Panc1 (cell line): ENCODE measurements at regions not wholly inside any gene's neighbourhood (a gene's known extent, or its start where the extent isn't known, plus 50 kb on each side); places are given as distances from the start of the nearest gene placed in this dataset.

Experiments
- POLR2AphosphoS5 ChIP-seq: IDR thresholded peaks from 2 replicates; pipeline ENCODE4 v1.6.1; 2012; ENCODE audit warnings: mild to moderate bottlenecking, low read depth, low read length, moderate library complexity
- TF ChIP-seq, protein P1 (sequence below): fragments of 450-650 bp; IDR thresholded peaks from 2 replicates; pipeline ENCODE4 v1.5.1; 2017; ENCODE audit warnings: mild to moderate bottlenecking
- TF ChIP-seq, protein P2 (sequence below), 2 experiments: IDR thresholded peaks; 2 replicates each; pipeline ENCODE4 v1.6.1; 2011 to 2012; ENCODE audit warnings: low read depth in 2 of 2, control low read depth in 1 of 2, low read length in 1 of 2, mild to moderate bottlenecking in 1 of 2, moderate library complexity in 1 of 2; ENCODE audit not compliant: insufficient read depth in 1 of 2

DNA sequence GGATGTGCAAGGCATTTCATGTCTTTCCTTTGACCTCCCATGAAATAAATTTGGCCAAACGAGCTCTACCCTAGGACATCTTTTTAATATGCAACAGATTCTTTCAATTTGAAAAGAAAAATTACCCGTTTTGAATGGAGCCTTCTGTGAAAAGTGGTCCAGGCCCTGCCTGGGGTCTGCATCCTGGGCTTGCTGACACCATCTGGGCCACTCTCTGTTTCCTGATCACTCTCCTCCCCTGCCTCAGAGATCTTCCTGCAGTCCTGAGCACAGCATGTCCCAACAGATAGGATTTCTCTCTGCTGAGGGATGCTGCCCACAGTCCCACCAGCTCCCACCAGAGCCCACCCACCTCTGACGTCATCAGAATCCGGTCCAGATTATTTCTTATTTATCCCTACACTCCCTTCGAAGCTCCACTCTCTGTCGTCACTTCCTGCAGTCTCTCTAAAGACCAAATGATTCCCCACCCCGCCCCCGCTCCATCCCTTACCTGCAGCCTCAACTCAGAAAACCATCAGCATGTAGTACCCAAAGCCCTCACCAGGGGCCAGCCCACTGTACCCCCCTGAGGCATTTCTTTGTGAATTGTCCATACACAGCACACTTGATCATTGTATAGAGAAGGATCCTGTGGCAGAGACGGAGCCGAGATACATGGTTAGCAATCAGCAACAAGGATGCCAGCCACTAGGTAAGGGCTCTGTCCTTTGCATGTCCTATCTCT is 192.1 kb upstream of the MGMT start:
- TF ChIP-seq, protein P1, sequence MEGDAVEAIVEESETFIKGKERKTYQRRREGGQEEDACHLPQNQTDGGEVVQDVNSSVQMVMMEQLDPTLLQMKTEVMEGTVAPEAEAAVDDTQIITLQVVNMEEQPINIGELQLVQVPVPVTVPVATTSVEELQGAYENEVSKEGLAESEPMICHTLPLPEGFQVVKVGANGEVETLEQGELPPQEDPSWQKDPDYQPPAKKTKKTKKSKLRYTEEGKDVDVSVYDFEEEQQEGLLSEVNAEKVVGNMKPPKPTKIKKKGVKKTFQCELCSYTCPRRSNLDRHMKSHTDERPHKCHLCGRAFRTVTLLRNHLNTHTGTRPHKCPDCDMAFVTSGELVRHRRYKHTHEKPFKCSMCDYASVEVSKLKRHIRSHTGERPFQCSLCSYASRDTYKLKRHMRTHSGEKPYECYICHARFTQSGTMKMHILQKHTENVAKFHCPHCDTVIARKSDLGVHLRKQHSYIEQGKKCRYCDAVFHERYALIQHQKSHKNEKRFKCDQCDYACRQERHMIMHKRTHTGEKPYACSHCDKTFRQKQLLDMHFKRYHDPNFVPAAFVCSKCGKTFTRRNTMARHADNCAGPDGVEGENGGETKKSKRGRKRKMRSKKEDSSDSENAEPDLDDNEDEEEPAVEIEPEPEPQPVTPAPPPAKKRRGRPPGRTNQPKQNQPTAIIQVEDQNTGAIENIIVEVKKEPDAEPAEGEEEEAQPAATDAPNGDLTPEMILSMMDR, result 0 out of 2 replicates have a peak, but pooled peaks have one; percentile 15
- TF ChIP-seq, protein P2, sequence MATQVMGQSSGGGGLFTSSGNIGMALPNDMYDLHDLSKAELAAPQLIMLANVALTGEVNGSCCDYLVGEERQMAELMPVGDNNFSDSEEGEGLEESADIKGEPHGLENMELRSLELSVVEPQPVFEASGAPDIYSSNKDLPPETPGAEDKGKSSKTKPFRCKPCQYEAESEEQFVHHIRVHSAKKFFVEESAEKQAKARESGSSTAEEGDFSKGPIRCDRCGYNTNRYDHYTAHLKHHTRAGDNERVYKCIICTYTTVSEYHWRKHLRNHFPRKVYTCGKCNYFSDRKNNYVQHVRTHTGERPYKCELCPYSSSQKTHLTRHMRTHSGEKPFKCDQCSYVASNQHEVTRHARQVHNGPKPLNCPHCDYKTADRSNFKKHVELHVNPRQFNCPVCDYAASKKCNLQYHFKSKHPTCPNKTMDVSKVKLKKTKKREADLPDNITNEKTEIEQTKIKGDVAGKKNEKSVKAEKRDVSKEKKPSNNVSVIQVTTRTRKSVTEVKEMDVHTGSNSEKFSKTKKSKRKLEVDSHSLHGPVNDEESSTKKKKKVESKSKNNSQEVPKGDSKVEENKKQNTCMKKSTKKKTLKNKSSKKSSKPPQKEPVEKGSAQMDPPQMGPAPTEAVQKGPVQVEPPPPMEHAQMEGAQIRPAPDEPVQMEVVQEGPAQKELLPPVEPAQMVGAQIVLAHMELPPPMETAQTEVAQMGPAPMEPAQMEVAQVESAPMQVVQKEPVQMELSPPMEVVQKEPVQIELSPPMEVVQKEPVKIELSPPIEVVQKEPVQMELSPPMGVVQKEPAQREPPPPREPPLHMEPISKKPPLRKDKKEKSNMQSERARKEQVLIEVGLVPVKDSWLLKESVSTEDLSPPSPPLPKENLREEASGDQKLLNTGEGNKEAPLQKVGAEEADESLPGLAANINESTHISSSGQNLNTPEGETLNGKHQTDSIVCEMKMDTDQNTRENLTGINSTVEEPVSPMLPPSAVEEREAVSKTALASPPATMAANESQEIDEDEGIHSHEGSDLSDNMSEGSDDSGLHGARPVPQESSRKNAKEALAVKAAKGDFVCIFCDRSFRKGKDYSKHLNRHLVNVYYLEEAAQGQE (IDR thresholded peaks at IDR 0.05; ENCODE audit: insufficient read depth in 1 of 2, low read depth in 2 of 2, low read length in 1 of 2), result no peak
- no peak for TF ChIP-seq POLR2AphosphoS5
